ENCODE measurements at regions not wholly inside any gene's neighbourhood (a gene's known extent, or its start where the extent isn't known, plus 50 kb on each side); places are given as distances from the start of the nearest gene placed in this dataset.

GRCh38 chr4:104878936-104879335, 267.7 kb upstream of the TET2 start:
- Histone ChIP-seq H3K27ac (ENCODE audit: low read depth, low read length) (no peak overlapping the region), H3K27me3 (ENCODE audit: low read length) (no peaks in the 10 kb centered on the region), H4K20me1 (ENCODE audit: low read depth, low read length) (no peaks in the 10 kb centered on the region), H3K4me3 (ENCODE audit: insufficient read depth, low read length, poor library complexity, severe bottlenecking) (no peak overlapping the region), H3K79me2 (ENCODE audit: insufficient read depth, low read length) (no peaks in the 10 kb centered on the region), H3K9me3 (ENCODE audit: insufficient read depth, low read length) (no peaks in the 10 kb centered on the region), H3K4me2 (ENCODE audit: low read depth, low read length, poor library complexity, severe bottlenecking) (no peak overlapping the region), H3F3A (ENCODE audit: insufficient read depth) (no peaks in the 10 kb centered on the region), H3K9me2 (replicated peaks; ENCODE audit: insufficient read depth, low read length) (no peaks in the 10 kb centered on the region), H2AFZ (ENCODE audit: low read depth, low read length, severe bottlenecking) (no peak overlapping the region), H3K9ac (ENCODE audit: low read length) (no peak overlapping the region), H3K36me3 (ENCODE audit: low read length) (no peaks in the 10 kb centered on the region)
- TF ChIP-seq CTCF (IDR thresholded peaks at IDR 0.05; ENCODE audit: insufficient read depth, low read length, poor library complexity, severe bottlenecking) (no peak), EZH2phosphoT487 (conservative IDR thresholded peaks at IDR 0.05; ENCODE audit: low read length) (no peak)

GRCh38 chr4:104879367-104879766, 267.3 kb upstream of the TET2 start:
- TF ChIP-seq EZH2phosphoT487 (conservative IDR thresholded peaks at IDR 0.05; ENCODE audit: low read length), result no peak

GRCh38 chr4:104879854-104880253, 266.8 kb upstream of the TET2 start:
- no peaks in the 10 kb centered on the region for H3K27me3 ChIP-seq (ENCODE audit: low read length)
- no peak overlapping the region for H3K4me2 ChIP-seq (ENCODE audit: low read depth, low read length, poor library complexity, severe bottlenecking)
- no peak overlapping the region for H3K9ac ChIP-seq (ENCODE audit: low read length)
- H3K27ac ChIP-seq (ENCODE audit: low read depth, low read length), result no peak overlapping the region
- H3F3A ChIP-seq (ENCODE audit: insufficient read depth), result no peaks in the 10 kb centered on the region
- H2AFZ ChIP-seq (ENCODE audit: low read depth, low read length, severe bottlenecking), result no peak overlapping the region
- no peak overlapping the region for H3K4me3 ChIP-seq (ENCODE audit: insufficient read depth, low read length, poor library complexity, severe bottlenecking)
- H3K9me3 ChIP-seq (ENCODE audit: insufficient read depth, low read length), result no peaks in the 10 kb centered on the region
- no peaks in the 10 kb centered on the region for H3K36me3 ChIP-seq (ENCODE audit: low read length)
- no peaks in the 10 kb centered on the region for H4K20me1 ChIP-seq (ENCODE audit: low read depth, low read length)
- no peaks in the 10 kb centered on the region for H3K79me2 ChIP-seq (ENCODE audit: insufficient read depth, low read length)
- TF ChIP-seq CTCF (IDR thresholded peaks at IDR 0.05; ENCODE audit: insufficient read depth, low read length, poor library complexity, severe bottlenecking) (no peak), EZH2phosphoT487 (conservative IDR thresholded peaks at IDR 0.05; ENCODE audit: low read length) (no peak)
- H3K9me2 ChIP-seq (replicated peaks; ENCODE audit: insufficient read depth, low read length), result no peaks in the 10 kb centered on the region

More at GRCh38 chr4:104879367-104879766, 267.3 kb upstream of the TET2 start:
- H2AFZ ChIP-seq (ENCODE audit: low read depth, low read length, severe bottlenecking), result no peak overlapping the region
- H3K9me2 ChIP-seq (replicated peaks; ENCODE audit: insufficient read depth, low read length), result no peaks in the 10 kb centered on the region
- no peaks in the 10 kb centered on the region for H3F3A ChIP-seq (ENCODE audit: insufficient read depth)
- H3K27me3 ChIP-seq (ENCODE audit: low read length), result no peaks in the 10 kb centered on the region
- no peak overlapping the region for H3K27ac ChIP-seq (ENCODE audit: low read depth, low read length)
- H3K36me3 ChIP-seq (ENCODE audit: low read length), result no peaks in the 10 kb centered on the region
- H3K9ac ChIP-seq (ENCODE audit: low read length), result no peak overlapping the region
- no peak overlapping the region for H3K4me2 ChIP-seq (ENCODE audit: low read depth, low read length, poor library complexity, severe bottlenecking)
- H3K9me3 ChIP-seq (ENCODE audit: insufficient read depth, low read length), result no peaks in the 10 kb centered on the region
- no peaks in the 10 kb centered on the region for H4K20me1 ChIP-seq (ENCODE audit: low read depth, low read length)
- no peak overlapping the region for H3K4me3 ChIP-seq (ENCODE audit: insufficient read depth, low read length, poor library complexity, severe bottlenecking)
- no peaks in the 10 kb centered on the region for H3K79me2 ChIP-seq (ENCODE audit: insufficient read depth, low read length)

- no peaks in the 10 kb centered on the region for H3K27me3 ChIP-seq (ENCODE audit: low read length)
- no peaks in the 10 kb centered on the region for H3K9me3 ChIP-seq (ENCODE audit: insufficient read depth, low read length)
- H3K9me2 ChIP-seq (replicated peaks; ENCODE audit: insufficient read depth, low read length), result no peaks in the 10 kb centered on the region
- no peak overlapping the region for H3K4me2 ChIP-seq (ENCODE audit: low read depth, low read length, poor library complexity, severe bottlenecking)
- no peaks in the 10 kb centered on the region for H3K79me2 ChIP-seq (ENCODE audit: insufficient read depth, low read length)
- H3K36me3 ChIP-seq (ENCODE audit: low read length), result no peaks in the 10 kb centered on the region
- no peaks in the 10 kb centered on the region for H4K20me1 ChIP-seq (ENCODE audit: low read depth, low read length)
- H3K9ac ChIP-seq (ENCODE audit: low read length), result no peak overlapping the region
- H3K27ac ChIP-seq (ENCODE audit: low read depth, low read length), result no peak overlapping the region
- H3K4me3 ChIP-seq (ENCODE audit: insufficient read depth, low read length, poor library complexity, severe bottlenecking), result no peak overlapping the region
- no peaks in the 10 kb centered on the region for H3F3A ChIP-seq (ENCODE audit: insufficient read depth)
- TF ChIP-seq EZH2phosphoT487 (conservative IDR thresholded peaks at IDR 0.05; ENCODE audit: low read length), result no peak
- no peak for TF ChIP-seq CTCF (IDR thresholded peaks at IDR 0.05; ENCODE audit: insufficient read depth, low read length, poor library complexity, severe bottlenecking)
- no peak overlapping the region for H2AFZ ChIP-seq (ENCODE audit: low read depth, low read length, severe bottlenecking)
Observed at GRCh38 chr4:104881136-104881886, 265.4 kb upstream of the TET2 start.

Measured in SU-DHL-6 (cell line).